GM12874 (cell line): ENCODE measurements at regions not wholly inside any gene's neighbourhood (a gene's known extent, or its start where the extent isn't known, plus 50 kb on each side); places are given as distances from the start of the nearest gene placed in this dataset.

Source experiments
- TF ChIP-seq, protein P1 (sequence below): IDR thresholded peaks from 2 replicates; pipeline ENCODE4 v1.5.1; 2011; ENCODE audit warnings: low read depth, mild to moderate bottlenecking, control low read depth, low read length, moderate library complexity; ENCODE audit not compliant: insufficient read depth

DNA sequence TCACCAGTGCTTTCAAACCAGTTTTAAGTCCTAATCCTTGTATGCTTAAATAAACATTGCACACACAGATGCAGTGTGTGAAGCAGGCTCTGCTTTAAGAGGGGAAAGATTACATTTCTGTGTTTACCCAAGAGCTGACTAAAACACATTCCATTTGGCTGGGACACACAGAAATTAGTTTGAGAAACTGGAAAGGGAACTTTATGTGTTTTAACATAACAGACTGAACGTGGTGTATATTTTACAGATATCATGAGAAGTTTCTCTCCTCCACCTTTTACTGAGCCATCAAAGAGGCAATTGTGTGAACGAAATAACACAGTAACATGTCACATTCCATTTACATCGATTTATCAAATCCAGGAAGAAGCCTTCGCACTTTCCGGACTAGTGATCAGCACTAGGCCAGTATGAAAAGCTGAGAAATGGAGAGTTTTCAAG lies 121.8 kb downstream of the MAIP1 start:
- TF ChIP-seq, protein P1, sequence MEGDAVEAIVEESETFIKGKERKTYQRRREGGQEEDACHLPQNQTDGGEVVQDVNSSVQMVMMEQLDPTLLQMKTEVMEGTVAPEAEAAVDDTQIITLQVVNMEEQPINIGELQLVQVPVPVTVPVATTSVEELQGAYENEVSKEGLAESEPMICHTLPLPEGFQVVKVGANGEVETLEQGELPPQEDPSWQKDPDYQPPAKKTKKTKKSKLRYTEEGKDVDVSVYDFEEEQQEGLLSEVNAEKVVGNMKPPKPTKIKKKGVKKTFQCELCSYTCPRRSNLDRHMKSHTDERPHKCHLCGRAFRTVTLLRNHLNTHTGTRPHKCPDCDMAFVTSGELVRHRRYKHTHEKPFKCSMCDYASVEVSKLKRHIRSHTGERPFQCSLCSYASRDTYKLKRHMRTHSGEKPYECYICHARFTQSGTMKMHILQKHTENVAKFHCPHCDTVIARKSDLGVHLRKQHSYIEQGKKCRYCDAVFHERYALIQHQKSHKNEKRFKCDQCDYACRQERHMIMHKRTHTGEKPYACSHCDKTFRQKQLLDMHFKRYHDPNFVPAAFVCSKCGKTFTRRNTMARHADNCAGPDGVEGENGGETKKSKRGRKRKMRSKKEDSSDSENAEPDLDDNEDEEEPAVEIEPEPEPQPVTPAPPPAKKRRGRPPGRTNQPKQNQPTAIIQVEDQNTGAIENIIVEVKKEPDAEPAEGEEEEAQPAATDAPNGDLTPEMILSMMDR, result no peak

DNA sequence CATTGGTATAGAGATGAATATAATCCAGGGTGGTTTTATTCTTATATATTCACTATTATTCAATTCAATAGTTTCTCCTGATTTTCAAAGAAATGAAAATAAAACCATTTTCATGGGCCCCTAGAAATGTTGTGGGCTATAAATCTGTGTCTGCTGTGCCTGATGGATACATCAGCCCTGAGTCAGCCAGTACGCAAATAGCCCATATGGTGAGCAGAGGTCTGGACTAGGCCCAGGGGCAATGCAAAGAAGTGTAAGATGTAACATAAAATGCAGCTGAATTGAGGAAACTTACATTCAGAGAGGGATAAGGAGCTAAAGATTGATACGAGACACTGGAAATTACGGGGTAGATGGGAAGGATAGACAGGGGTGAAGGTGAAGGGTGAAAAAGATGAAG lies 122.5 kb downstream of the MAIP1 start:
- TF ChIP-seq, protein P1, result no peak

DNA sequence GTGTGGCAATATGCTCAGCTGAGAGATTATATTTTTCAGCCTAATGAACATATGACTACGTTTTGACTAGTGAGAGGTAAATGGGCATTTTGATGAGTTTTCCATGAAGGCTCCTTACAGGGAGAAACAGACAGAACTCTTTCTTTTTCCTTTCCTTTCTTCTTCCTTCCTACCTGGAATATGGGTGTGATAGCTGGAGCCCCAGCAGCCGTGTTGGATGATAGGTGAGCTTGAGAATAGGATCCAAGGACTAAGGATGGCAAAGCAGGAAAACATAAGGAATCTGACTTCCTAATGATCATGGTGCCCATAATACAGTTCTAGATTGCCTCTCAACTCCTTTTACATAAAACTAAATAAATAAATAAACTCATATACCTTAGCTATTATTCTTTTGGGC lies 124.0 kb downstream of the MAIP1 start:
- TF ChIP-seq, protein P1, result no peak

DNA sequence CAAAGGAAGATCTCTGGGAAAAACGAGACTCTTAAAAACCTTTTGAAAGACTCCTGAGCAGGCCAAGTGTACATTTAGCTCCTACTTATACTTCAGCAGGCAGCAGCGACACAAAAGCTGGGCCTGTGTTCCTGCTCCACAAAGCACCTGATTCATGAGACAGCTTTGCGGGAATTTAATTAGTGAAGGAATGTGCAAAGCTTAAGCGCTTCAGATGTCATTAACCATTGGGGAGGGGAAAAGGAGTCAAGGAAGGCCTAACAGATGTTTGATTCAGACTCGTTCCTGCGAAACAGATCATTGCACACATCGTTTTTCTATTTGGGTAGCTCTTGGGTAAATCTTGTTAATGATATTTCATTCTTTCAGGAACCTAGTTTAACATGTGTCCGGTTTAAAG lies 125.9 kb downstream of the MAIP1 start:
- TF ChIP-seq, protein P1, result no peak

DNA sequence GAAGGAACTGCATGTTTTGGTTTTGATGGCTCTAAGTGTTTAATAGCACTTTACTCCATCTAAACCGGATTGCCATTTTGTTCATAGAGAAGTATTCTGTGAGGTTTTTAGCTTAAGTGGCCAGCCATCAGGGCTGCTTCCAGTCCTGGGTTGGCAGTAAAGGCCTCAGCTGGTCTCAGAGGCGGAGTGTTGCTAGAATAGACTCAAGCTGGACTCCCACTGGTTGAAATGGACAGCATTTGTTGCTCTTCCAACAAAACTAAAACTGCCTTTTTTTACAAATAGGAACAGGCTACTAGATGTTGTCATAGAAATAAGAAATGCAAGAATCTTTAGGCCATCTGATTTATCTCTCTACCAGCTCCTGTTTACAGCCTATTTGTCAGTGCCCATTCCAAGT lies 126.4 kb downstream of the MAIP1 start:
- TF ChIP-seq, protein P1, result no peak

DNA sequence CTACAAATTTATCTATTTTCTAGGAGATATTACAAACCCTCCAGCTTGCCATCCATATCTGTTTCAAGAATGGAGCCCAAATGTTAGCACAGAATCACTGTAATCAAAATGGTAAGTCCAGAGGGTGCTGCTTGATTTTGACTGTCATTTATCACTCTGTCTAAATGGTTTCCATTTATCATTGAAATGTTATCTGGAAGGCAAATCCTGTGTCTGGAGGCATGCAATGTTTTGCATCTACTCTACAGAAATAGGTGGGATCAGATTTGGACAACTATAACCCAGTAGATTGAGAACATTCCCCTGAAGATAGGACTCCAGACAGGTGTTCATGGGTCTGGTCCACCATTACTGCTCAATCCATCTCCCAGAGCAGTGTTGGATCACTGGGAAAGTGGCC lies 128.7 kb downstream of the MAIP1 start:
- TF ChIP-seq, protein P1, result no peak

DNA sequence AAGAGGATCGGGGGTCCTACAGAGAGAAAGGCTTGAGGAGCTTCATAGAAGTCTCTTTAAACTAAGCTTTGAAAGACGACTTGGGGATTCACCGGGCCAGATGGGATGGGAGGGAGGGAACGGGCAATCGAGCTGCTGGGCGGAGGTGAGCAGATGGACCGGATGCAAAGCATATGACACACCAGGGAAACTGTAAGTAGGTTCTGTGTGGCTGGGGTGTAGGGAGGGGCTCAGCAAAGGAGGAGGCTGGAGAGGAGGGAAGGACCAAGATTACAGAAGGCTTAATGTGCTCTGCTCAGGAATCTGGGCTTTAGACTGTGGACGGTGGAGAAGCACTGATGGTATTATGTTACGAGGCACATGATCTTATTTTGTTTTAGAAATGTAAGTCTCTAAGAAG lies 131.5 kb downstream of the MAIP1 start:
- TF ChIP-seq, protein P1, result no peak

DNA sequence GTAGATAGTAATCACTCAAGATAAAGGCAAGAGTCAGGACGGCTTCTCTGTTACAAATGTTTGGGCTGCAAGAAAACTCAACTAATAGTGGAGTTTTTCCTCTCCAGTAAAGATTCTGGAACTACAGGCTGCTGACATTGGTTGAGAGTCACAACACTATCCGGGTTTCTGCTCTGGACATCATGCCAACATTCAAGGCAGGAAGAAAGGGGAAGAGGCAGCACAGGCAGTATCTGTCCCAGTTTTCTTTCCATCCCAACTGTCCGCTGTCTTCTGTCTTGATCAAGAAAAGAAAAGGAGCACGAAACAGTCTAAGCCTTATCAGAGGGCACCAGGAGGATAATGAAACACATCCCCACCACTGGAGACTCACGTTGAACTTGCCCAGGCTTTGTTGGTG lies 132.1 kb downstream of the MAIP1 start:
- TF ChIP-seq, protein P1, result no peak
